HEK293 (cell line): ENCODE measurements at regions not wholly inside any gene's neighbourhood (a gene's known extent, or its start where the extent isn't known, plus 50 kb on each side); places are given as distances from the start of the nearest gene placed in this dataset.

ENCODE experiments used
- CTCF ChIA-PET: fragments of 350-600 bp; formaldehyde crosslinking; extraction: SDS; loops from one replicate; lab custom pipeline; 2021; ENCODE audit warnings: antibody characterized with exemption; lab: Yijun Ruan, JAX
- POLR2A ChIA-PET: fragments of 300-600 bp; formaldehyde crosslinking; extraction: SDS; loops from one replicate; lab custom pipeline; 2020; ENCODE audit warnings: antibody characterized with exemption, inconsistent platforms; lab: Yijun Ruan, JAX
- H3K27ac ChIP-seq: fragments of 200-500 bp; sonication (Bioruptor generic); 2 replicates; pipeline ENCODE4 v1.5.1; 2014; ENCODE audit warnings: low read depth, low read length, control low read depth, inconsistent platforms; ENCODE audit errors: extremely low read depth
- H3K36me3 ChIP-seq, 2 experiments: fragments of 200-500 bp in 1 of 2; sonication (Bioruptor generic) in 1 of 2; 1 replicate in 1 of 2; 2 replicates in 1 of 2; pipeline ENCODE4 v1.5.1; 2014 to 2017; ENCODE audit warnings: inconsistent platforms in 2 of 2, low read length in 2 of 2; ENCODE audit not compliant: control insufficient read depth in 2 of 2, insufficient read depth in 1 of 2
- H3K4me1 ChIP-seq: fragments of 200-500 bp; sonication (Bioruptor generic); 2 replicates; pipeline ENCODE4 v1.5.1; 2014; ENCODE audit warnings: mild to moderate bottlenecking, low read length, inconsistent platforms; ENCODE audit not compliant: control insufficient read depth, insufficient read depth
- H3K4me3 ChIP-seq: 2 replicates; pipeline ENCODE4 v1.5.1; 2011; ENCODE audit warnings: low read depth, mild to moderate bottlenecking, control low read depth, low read length, moderate library complexity
- H3K9me3 ChIP-seq: fragments of 200-500 bp; sonication (Bioruptor generic); 2 replicates; pipeline ENCODE4 v1.5.1; 2014; ENCODE audit warnings: low read depth, low read length, inconsistent platforms; ENCODE audit not compliant: control insufficient read depth, insufficient read depth
- BCL11B ChIP-seq: fragments of 450-650 bp; formaldehyde crosslinking; IDR thresholded peaks from 2 replicates; pipeline ENCODE4 v1.5.1; 2016; ENCODE audit warnings: low read depth, missing biosample characterization, missing genetic modification characterization
- CTCF ChIP-seq: fragments of 450-650 bp; formaldehyde crosslinking; IDR thresholded peaks from 2 replicates; pipeline ENCODE4 v1.5.1; 2016; ENCODE audit warnings: missing biosample characterization, missing genetic modification characterization
- EGR2 ChIP-seq: fragments of 450-650 bp; formaldehyde crosslinking; IDR thresholded peaks from 2 replicates; pipeline ENCODE4 v1.5.1; 2016; ENCODE audit warnings: low read depth, missing biosample characterization, missing genetic modification characterization
- GLI2 ChIP-seq: fragments of 450-650 bp; formaldehyde crosslinking; IDR thresholded peaks from 2 replicates; pipeline ENCODE4; 2017; ENCODE audit warnings: missing biosample characterization, missing genetic modification characterization, low read depth, borderline replicate concordance
- HOXC10 ChIP-seq: sonication (generic); formaldehyde crosslinking; IDR thresholded peaks from 2 replicates; pipeline ENCODE4 v1.8.1; 2023; ENCODE audit warnings: mild to moderate bottlenecking, missing genetic modification reagents
- KLF7 ChIP-seq: fragments of 450-650 bp; formaldehyde crosslinking; IDR thresholded peaks from 2 replicates; pipeline ENCODE4 v1.5.1; 2016; ENCODE audit warnings: missing biosample characterization, missing genetic modification characterization, borderline replicate concordance
- ZBTB20 ChIP-seq: fragments of 450-650 bp; formaldehyde crosslinking; IDR thresholded peaks from 2 replicates; pipeline ENCODE4 v1.5.1; 2016; ENCODE audit warnings: missing biosample characterization, missing genetic modification characterization
- ZBTB48 ChIP-seq: fragments of 450-650 bp; formaldehyde crosslinking; IDR thresholded peaks from 2 replicates; pipeline ENCODE4 v1.5.1; 2016; ENCODE audit warnings: missing biosample characterization, missing genetic modification characterization
- ZEB2 ChIP-seq: fragments of 450-650 bp; formaldehyde crosslinking; IDR thresholded peaks from 2 replicates; pipeline ENCODE4 v1.5.1; 2016; ENCODE audit warnings: missing biosample characterization, missing genetic modification characterization
- ZFP69B ChIP-seq: fragments of 450-650 bp; formaldehyde crosslinking; IDR thresholded peaks from 2 replicates; pipeline ENCODE4 v1.5.1; 2016; ENCODE audit warnings: missing biosample characterization, missing genetic modification characterization
- ZIC2 ChIP-seq: fragments of 450-650 bp; formaldehyde crosslinking; IDR thresholded peaks from 2 replicates; pipeline ENCODE4 v1.5.1; 2016; ENCODE audit warnings: missing biosample characterization, missing genetic modification characterization
- ZNF114 ChIP-seq: fragments of 450-650 bp; formaldehyde crosslinking; IDR thresholded peaks from 2 replicates; pipeline ENCODE4 v1.5.0; 2017; ENCODE audit warnings: missing biosample characterization, missing genetic modification characterization
- ZNF138 ChIP-seq: fragments of 450-650 bp; formaldehyde crosslinking; IDR thresholded peaks from 2 replicates; pipeline ENCODE4 v1.5.1; 2016; ENCODE audit warnings: missing biosample characterization, missing genetic modification characterization, borderline replicate concordance
- ZNF280C ChIP-seq: fragments of 450-650 bp; formaldehyde crosslinking; IDR thresholded peaks from 2 replicates; pipeline ENCODE4 v1.5.1; 2016; ENCODE audit warnings: missing biosample characterization, missing genetic modification characterization
- ZNF354C ChIP-seq: fragments of 450-650 bp; formaldehyde crosslinking; IDR thresholded peaks from 2 replicates; pipeline ENCODE4 v1.5.1; 2016; ENCODE audit warnings: missing biosample characterization, missing genetic modification characterization, low read depth, borderline replicate concordance
- ZNF37A ChIP-seq: fragments of 450-650 bp; IDR thresholded peaks from 2 replicates; pipeline ENCODE4 v1.5.1; 2018; ENCODE audit warnings: missing biosample characterization, missing genetic modification characterization
- ZNF423 ChIP-seq: fragments of 450-650 bp; formaldehyde crosslinking; IDR thresholded peaks from 2 replicates; pipeline ENCODE4 v1.5.1; 2016; ENCODE audit warnings: missing biosample characterization, missing genetic modification characterization
- ZNF426 ChIP-seq: fragments of 450-650 bp; formaldehyde crosslinking; IDR thresholded peaks from 2 replicates; pipeline ENCODE4 v1.5.1; 2017; ENCODE audit warnings: missing biosample characterization, missing genetic modification characterization, mild to moderate bottlenecking, inconsistent platforms, moderate library complexity
- ZNF514 ChIP-seq: fragments of 450-650 bp; formaldehyde crosslinking; IDR thresholded peaks from 2 replicates; pipeline ENCODE4 v1.5.1; 2016; ENCODE audit warnings: missing biosample characterization, missing genetic modification characterization
- ZNF549 ChIP-seq: fragments of 450-650 bp; IDR thresholded peaks from 2 replicates; pipeline ENCODE4 v1.5.1; 2018; ENCODE audit warnings: missing biosample characterization, missing genetic modification characterization, mild to moderate bottlenecking, inconsistent platforms, moderate library complexity
- ZNF623 ChIP-seq: fragments of 450-650 bp; formaldehyde crosslinking; IDR thresholded peaks from 2 replicates; pipeline ENCODE4 v1.5.1; 2016; ENCODE audit warnings: missing biosample characterization, missing genetic modification characterization
- ZXDB ChIP-seq: fragments of 450-650 bp; formaldehyde crosslinking; IDR thresholded peaks from 2 replicates; pipeline ENCODE4 v1.5.1; 2016; ENCODE audit warnings: missing biosample characterization, missing genetic modification characterization
- TF ChIP-seq, protein P1 (sequence below): fragments of 450-650 bp; formaldehyde crosslinking; IDR thresholded peaks from 2 replicates; pipeline ENCODE4 v1.5.1; 2016; ENCODE audit warnings: missing biosample characterization, missing genetic modification characterization
- TF ChIP-seq, protein P2 (sequence below): fragments of 450-650 bp; formaldehyde crosslinking; IDR thresholded peaks from 2 replicates; pipeline ENCODE4 v1.5.1; 2016; ENCODE audit warnings: missing biosample characterization, missing genetic modification characterization, borderline replicate concordance
- TF ChIP-seq, protein P3 (sequence below): fragments of 450-650 bp; formaldehyde crosslinking; IDR thresholded peaks from 2 replicates; pipeline ENCODE4 v1.5.0; 2017; ENCODE audit warnings: missing biosample characterization, missing genetic modification characterization, borderline replicate concordance

DNA sequence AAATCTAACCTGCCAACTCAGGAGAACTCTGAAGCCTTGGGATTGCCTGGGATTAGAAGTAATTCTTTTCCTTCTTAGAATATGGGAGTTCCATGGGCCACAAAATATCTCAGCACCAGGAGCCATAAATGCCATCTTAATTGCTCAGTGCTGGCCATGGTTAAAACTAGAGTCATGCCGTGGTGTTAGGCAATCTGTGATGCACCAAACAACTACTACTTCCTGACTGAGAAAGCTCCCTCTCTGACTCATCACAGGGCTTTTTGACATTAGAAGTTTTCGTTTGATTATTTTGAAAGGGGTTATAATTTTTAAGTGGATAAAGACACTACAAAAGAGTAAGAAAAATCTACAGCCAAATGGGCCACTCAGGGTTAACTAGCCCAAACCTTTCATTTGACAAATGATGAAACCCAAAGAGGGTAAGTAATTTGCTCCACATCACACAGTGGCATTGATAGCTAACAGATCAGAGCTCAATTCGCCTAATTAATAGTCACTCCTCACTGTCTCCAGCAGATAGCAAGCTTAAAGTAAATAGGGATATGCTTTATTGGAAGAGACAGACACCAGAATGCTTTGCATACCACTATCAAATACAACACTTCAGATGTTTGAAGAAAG is 377.3 kb downstream of the EMP1 start (continued):
- no peak for TF ChIP-seq ZNF549
- TF ChIP-seq, protein P1, sequence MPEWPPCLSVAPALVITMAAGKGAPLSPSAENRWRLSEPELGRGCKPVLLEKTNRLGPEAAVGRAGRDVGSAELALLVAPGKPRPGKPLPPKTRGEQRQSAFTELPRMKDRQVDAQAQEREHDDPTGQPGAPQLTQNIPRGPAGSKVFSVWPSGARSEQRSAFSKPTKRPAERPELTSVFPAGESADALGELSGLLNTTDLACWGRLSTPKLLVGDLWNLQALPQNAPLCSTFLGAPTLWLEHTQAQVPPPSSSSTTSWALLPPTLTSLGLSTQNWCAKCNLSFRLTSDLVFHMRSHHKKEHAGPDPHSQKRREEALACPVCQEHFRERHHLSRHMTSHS (tag by site-specific recombination), result no peak
- no peak for TF ChIP-seq ZNF114 (tag by site-specific recombination)
- TF ChIP-seq ZXDB (tag by site-specific recombination), result no peak
- no peak for TF ChIP-seq ZIC2 (tag by site-specific recombination)
- no peak for TF ChIP-seq ZNF138 (tag by site-specific recombination)

GRCh38 chr12:13571035-13571434 is 374.5 kb downstream of the EMP1 start:
- CTCF ChIA-PET, result interaction anchor here (1.4 kb wide), 1 partner anchor 36 kb away, joined by 4 read pairs; no protein-coding TSS in a partner anchor
- Histone ChIP-seq H3K4me3 (no peak overlapping the region), H3K9me3 (no peaks in the 10 kb centered on the region), H3K36me3 (no peaks in the 10 kb centered on the region), H3K4me1 (no peaks in the 10 kb centered on the region), H3K27ac (no peak overlapping the region)
- POLR2A ChIA-PET, result no interaction called here
- TF ChIP-seq ZNF37A (tag by site-specific recombination), result no peak
- TF ChIP-seq KLF7 (tag by site-specific recombination), result no peak
- TF ChIP-seq ZNF426 (tag by site-specific recombination), result no peak
- TF ChIP-seq ZNF280C, result no peak
- no peak for TF ChIP-seq ZFP69B (tag by site-specific recombination)
- TF ChIP-seq ZEB2, result no peak
- TF ChIP-seq CTCF, result no peak
- TF ChIP-seq ZBTB48, result no peak
- TF ChIP-seq, protein P2, sequence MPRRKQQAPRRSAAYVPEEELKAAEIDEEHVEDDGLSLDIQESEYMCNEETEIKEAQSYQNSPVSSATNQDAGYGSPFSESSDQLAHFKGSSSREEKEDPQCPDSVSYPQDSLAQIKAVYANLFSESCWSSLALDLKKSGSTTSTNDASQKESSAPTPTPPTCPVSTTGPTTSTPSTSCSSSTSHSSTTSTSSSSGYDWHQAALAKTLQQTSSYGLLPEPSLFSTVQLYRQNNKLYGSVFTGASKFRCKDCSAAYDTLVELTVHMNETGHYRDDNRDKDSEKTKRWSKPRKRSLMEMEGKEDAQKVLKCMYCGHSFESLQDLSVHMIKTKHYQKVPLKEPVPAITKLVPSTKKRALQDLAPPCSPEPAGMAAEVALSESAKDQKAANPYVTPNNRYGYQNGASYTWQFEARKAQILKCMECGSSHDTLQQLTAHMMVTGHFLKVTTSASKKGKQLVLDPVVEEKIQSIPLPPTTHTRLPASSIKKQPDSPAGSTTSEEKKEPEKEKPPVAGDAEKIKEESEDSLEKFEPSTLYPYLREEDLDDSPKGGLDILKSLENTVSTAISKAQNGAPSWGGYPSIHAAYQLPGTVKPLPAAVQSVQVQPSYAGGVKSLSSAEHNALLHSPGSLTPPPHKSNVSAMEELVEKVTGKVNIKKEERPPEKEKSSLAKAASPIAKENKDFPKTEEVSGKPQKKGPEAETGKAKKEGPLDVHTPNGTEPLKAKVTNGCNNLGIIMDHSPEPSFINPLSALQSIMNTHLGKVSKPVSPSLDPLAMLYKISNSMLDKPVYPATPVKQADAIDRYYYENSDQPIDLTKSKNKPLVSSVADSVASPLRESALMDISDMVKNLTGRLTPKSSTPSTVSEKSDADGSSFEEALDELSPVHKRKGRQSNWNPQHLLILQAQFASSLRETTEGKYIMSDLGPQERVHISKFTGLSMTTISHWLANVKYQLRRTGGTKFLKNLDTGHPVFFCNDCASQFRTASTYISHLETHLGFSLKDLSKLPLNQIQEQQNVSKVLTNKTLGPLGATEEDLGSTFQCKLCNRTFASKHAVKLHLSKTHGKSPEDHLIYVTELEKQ (tag by site-specific recombination), result no peak
- TF ChIP-seq EGR2 (tag by site-specific recombination), result no peak
- TF ChIP-seq ZNF354C (tag by site-specific recombination), result no peak
- TF ChIP-seq, protein P3, sequence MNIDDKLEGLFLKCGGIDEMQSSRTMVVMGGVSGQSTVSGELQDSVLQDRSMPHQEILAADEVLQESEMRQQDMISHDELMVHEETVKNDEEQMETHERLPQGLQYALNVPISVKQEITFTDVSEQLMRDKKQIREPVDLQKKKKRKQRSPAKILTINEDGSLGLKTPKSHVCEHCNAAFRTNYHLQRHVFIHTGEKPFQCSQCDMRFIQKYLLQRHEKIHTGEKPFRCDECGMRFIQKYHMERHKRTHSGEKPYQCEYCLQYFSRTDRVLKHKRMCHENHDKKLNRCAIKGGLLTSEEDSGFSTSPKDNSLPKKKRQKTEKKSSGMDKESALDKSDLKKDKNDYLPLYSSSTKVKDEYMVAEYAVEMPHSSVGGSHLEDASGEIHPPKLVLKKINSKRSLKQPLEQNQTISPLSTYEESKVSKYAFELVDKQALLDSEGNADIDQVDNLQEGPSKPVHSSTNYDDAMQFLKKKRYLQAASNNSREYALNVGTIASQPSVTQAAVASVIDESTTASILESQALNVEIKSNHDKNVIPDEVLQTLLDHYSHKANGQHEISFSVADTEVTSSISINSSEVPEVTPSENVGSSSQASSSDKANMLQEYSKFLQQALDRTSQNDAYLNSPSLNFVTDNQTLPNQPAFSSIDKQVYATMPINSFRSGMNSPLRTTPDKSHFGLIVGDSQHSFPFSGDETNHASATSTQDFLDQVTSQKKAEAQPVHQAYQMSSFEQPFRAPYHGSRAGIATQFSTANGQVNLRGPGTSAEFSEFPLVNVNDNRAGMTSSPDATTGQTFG (tag by site-specific recombination), result no peak
- TF ChIP-seq ZNF514 (tag by site-specific recombination), result no peak
- no peak for TF ChIP-seq ZIC2 (tag by site-specific recombination)
- no peak for TF ChIP-seq ZBTB20 (tag by site-specific recombination)
- TF ChIP-seq ZNF423, result no peak
- no peak for TF ChIP-seq ZNF623 (tag by site-specific recombination)
- no peak for TF ChIP-seq GLI2
- no peak for TF ChIP-seq HOXC10
- no peak for TF ChIP-seq BCL11B (tag by site-specific recombination)
